Neural cell (in vitro differentiated cells): ENCODE measurements at regions not wholly inside any gene's neighbourhood (a gene's known extent, or its start where the extent isn't known, plus 50 kb on each side); places are given as distances from the start of the nearest gene placed in this dataset.

Source experiments
- EZH2 ChIP-seq: fragments of 200-600, 300-800 bp; shearing (Covaris generic), sonication (generic); IDR thresholded peaks from 2 replicates; pipeline ENCODE4 v1.6.1; 2014; ENCODE audit warnings: antibody characterized with exemption, low read length, borderline replicate concordance, mild to moderate bottlenecking; ENCODE audit not compliant: insufficient read depth, poor library complexity, severe bottlenecking
- RAD21 ChIP-seq: fragments of 450-650 bp; conservative IDR thresholded peaks from 2 replicates; pipeline ENCODE4 v1.6.1; 2014; ENCODE audit warnings: antibody characterized with exemption, mild to moderate bottlenecking, moderate library complexity
- TF ChIP-seq, protein P1 (sequence below): fragments of 450-650 bp; IDR thresholded peaks from 2 replicates; pipeline ENCODE4 v1.5.1; 2014; ENCODE audit warnings: antibody characterized with exemption, mild to moderate bottlenecking, moderate library complexity; ENCODE audit not compliant: poor library complexity, severe bottlenecking

DNA sequence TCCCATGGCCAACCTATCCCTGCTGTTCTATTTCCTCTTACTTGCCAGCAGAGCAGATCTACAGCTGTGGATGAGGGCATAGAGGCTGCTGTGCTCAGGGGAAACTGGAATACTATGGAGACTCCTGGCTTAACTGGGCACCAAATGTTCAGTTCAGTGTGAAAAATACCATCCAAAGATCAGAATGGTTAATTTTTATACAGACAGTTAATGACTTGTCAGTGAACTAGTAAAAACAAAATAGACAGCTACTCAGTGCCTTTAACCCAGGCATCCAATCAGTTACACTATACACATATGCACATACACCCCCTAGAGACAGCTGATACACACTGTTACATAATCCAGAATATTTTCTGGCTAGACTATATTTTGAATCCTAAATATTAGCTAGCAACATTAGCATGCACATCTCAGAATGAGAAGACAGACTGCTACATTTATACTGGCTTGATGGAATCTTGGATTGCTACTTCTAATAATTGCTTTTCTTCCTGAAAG lies 59.1 kb upstream of the WIPF1 start:
- TF ChIP-seq, protein P1, sequence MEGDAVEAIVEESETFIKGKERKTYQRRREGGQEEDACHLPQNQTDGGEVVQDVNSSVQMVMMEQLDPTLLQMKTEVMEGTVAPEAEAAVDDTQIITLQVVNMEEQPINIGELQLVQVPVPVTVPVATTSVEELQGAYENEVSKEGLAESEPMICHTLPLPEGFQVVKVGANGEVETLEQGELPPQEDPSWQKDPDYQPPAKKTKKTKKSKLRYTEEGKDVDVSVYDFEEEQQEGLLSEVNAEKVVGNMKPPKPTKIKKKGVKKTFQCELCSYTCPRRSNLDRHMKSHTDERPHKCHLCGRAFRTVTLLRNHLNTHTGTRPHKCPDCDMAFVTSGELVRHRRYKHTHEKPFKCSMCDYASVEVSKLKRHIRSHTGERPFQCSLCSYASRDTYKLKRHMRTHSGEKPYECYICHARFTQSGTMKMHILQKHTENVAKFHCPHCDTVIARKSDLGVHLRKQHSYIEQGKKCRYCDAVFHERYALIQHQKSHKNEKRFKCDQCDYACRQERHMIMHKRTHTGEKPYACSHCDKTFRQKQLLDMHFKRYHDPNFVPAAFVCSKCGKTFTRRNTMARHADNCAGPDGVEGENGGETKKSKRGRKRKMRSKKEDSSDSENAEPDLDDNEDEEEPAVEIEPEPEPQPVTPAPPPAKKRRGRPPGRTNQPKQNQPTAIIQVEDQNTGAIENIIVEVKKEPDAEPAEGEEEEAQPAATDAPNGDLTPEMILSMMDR, result no peak
- TF ChIP-seq EZH2, result no peak
- no peak for TF ChIP-seq RAD21
